ENCODE measurements at regions not wholly inside any gene's neighbourhood (a gene's known extent, or its start where the extent isn't known, plus 50 kb on each side); places are given as distances from the start of the nearest gene placed in this dataset.

GRCh38 chr16:55248494-55248893 lies 75.5 kb upstream of the IRX6 start:
- TF ChIP-seq CTCF (IDR thresholded peaks at IDR 0.05) (no peak), ZFX (IDR thresholded peaks at IDR 0.05; ENCODE audit: borderline replicate concordance) (no peak)

All from 22Rv1 (cell line).